Right lobe of liver (tissue), 6 donors: ENCODE measurements at regions not wholly inside any gene's neighbourhood (a gene's known extent, or its start where the extent isn't known, plus 50 kb on each side); places are given as distances from the start of the nearest gene placed in this dataset.

Experiments used
- ATAC-seq, 4 donors: fragments of 200-7000 bp; cut with Tn5 transposase; one replicate each; pipeline ENCODE4 v1.9.1; 2020; ENCODE audit warnings: mild to moderate bottlenecking in 4 of 4, moderate library complexity in 4 of 4
- DNase-seq, 3 donors: peaks; one replicate each; pipeline ENCODE4 v3.0.0-alpha.2; 2020
- H3K27ac ChIP-seq, 3 donors: fragments of 200-600 bp; one replicate each; pipeline ENCODE4 v1.8.0; 2022
- H3K27me3 ChIP-seq, 2 donors: fragments of 200-600 bp; one replicate each; pipeline ENCODE4 v1.8.0; 2022
- H3K36me3 ChIP-seq, 4 donors: fragments of 200-600 bp; sonication (generic) in 1 of 4; one replicate each; pipeline versions ENCODE4 v1.5.1 to v1.8.0; 2017 to 2022; ENCODE audit warnings: control low read depth in 1 of 4
- H3K4me1 ChIP-seq, 4 donors: fragments of 200-600 bp; sonication (generic) in 1 of 4; one replicate each; pipeline versions ENCODE4 v1.5.1 to v1.8.0; 2017 to 2022; ENCODE audit warnings: control low read depth in 1 of 4
- H3K4me3 ChIP-seq, 3 donors: fragments of 200-600 bp; one replicate each; pipeline ENCODE4 v1.8.0; 2022
- H3K9me3 ChIP-seq, 4 donors: fragments of 200-600 bp; sonication (generic) in 1 of 4; one replicate each; pipeline versions ENCODE4 v1.5.1 to v1.8.0; 2017 to 2022; ENCODE audit warnings: control low read depth in 1 of 4
- POLR2A ChIP-seq: fragments of 450-650 bp; IDR thresholded peaks from one replicate; pipeline ENCODE4 v1.6.1; 2017; ENCODE audit warnings: antibody characterized with exemption, mild to moderate bottlenecking
- WGBS: methylation state at CpG from one replicate; pipeline ENCODE4 v1.1.6; 2018; ENCODE audit warnings: low coverage, low lambda C conversion rate; ENCODE audit not compliant: insufficient coverage; ENCODE audit errors: missing lambda C conversion rate; 5-methylcytosine and 5-hydroxymethylcytosine counted together
- intact Hi-C, 2 donors: fragments of 100-400 bp; cut with DNase I; formaldehyde crosslinking; loops; one replicate each; pipeline versions ENCODE4 v1.11.2 to v1.14.1; 2022
- TF ChIP-seq, protein P1 (sequence below), 4 donors: fragments of 200-600 bp in 3 of 4; fragments of 450-650 bp in 1 of 4; IDR thresholded peaks; one replicate each; pipeline versions ENCODE4 v1.5.1 to v1.8.0; 2016 to 2022; ENCODE audit warnings: antibody characterized with exemption in 4 of 4, mild to moderate bottlenecking in 2 of 4
- donor health status: DM: no; HTN: yes; CAD: no.
- donor health status: DM: no; HTN: no; CAD: no.
- donor health status: DM: no; HTN: no; CAD: no.
- donor health status: DM: no; HTN: yes; CAD: no.
- donor health status: DM: no; HTN: yes; CAD: no.

- DNase-seq (no peak), ATAC-seq (no peak)
- Histone ChIP-seq H3K27ac (no peak overlapping the region), H3K4me3 (no peak overlapping the region), H3K9me3 (no peaks in the 10 kb centered on the region), H3K36me3 (no peaks in the 10 kb centered on the region), H3K4me1 (no peaks in the 10 kb centered on the region), H3K27me3 (no peaks in the 10 kb centered on the region)
- intact Hi-C loops = no loop called here
- WGBS = 55% methylated on average over 2 of the region's 2 CpGs
- TF ChIP-seq, protein P1, sequence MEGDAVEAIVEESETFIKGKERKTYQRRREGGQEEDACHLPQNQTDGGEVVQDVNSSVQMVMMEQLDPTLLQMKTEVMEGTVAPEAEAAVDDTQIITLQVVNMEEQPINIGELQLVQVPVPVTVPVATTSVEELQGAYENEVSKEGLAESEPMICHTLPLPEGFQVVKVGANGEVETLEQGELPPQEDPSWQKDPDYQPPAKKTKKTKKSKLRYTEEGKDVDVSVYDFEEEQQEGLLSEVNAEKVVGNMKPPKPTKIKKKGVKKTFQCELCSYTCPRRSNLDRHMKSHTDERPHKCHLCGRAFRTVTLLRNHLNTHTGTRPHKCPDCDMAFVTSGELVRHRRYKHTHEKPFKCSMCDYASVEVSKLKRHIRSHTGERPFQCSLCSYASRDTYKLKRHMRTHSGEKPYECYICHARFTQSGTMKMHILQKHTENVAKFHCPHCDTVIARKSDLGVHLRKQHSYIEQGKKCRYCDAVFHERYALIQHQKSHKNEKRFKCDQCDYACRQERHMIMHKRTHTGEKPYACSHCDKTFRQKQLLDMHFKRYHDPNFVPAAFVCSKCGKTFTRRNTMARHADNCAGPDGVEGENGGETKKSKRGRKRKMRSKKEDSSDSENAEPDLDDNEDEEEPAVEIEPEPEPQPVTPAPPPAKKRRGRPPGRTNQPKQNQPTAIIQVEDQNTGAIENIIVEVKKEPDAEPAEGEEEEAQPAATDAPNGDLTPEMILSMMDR (IDR thresholded peaks at IDR 0.05) = no peak
Observed at GRCh38 chr11:101292661-101293240, 163.1 kb upstream of the PGR start.

DNA sequence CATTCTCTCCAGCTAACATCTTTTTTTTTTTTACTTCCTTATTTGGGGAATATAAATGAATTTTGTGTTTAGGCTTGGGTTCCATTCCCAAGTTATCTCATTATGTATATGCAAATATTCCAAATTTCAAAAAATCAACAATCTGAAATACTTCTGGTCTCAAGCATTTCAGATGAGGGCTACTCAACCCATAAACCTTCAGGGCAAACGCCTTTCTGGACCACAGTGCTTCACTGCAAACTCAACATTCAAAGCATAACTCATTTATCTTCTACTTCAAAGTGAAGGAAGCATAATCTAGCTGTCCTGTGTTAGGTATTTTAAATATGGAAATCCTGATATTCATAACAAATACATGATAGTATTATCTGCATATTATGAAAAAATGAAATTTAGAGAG, 161.7 kb upstream of the PGR start:
- WGBS = 22% methylated on average over 1 of the region's 1 CpG
- no peaks in the 10 kb centered on the region for H3K9me3 ChIP-seq
- DNase-seq (no peak), ATAC-seq (no peak)
- no peaks in the 10 kb centered on the region for H3K4me1 ChIP-seq
- no peak overlapping the region for H3K27ac ChIP-seq
- no peaks in the 10 kb centered on the region for H3K36me3 ChIP-seq
- intact Hi-C loops = no loop called here
- TF ChIP-seq, protein P1 (IDR thresholded peaks at IDR 0.05) = no peak
- no peak for TF ChIP-seq POLR2A
- H3K4me3 ChIP-seq = no peak overlapping the region
- no peaks in the 10 kb centered on the region for H3K27me3 ChIP-seq

DNA sequence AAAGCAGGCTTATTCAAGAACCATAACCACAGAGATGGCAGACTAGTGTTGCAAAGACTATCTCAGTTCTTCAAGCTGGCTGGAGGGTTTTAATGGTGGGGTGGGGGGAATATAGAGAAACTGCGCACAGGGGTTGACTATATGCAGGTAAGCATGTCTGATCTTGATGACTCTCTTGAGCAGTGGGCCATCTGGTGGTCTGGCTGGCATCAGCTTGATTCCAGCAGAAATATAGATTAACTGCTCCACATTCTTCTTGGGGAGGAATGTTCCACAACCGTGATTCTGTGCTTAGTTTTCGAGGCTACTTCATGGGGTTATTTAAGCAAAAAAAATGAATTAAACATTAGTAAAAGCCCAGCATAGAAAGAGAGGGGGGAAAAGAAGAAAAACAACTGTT, 158.8 kb upstream of the PGR start:
- Histone ChIP-seq H3K4me3 (no peak overlapping the region), H3K36me3 (no peaks in the 10 kb centered on the region), H3K27me3 (no peaks in the 10 kb centered on the region), H3K9me3 (no peaks in the 10 kb centered on the region), H3K4me1 (no peaks in the 10 kb centered on the region), H3K27ac (no peak overlapping the region)
- ATAC-seq (peak in 3 of 4 donors; percentile 14 to 52 (median 35)), DNase-seq (no peak)
- intact Hi-C loops = no loop called here
- no peak for TF ChIP-seq POLR2A
- TF ChIP-seq, protein P1 (IDR thresholded peaks at IDR 0.05) = peak in 2 of 4 donors; percentile 20 to 27
- 46% methylated on average over 3 of the region's 3 CpGs for WGBS

- WGBS = 57% methylated on average over 1 of the region's 1 CpG
Observed at GRCh38 chr11:101279728-101280127, 150.1 kb upstream of the PGR start.

More at GRCh38 chr11:101279728-101280127, 150.1 kb upstream of the PGR start:
- no peak overlapping the region for H3K4me3 ChIP-seq
- no peaks in the 10 kb centered on the region for H3K9me3 ChIP-seq
- intact Hi-C loops = no loop called here
- ATAC-seq (no peak), DNase-seq (no peak)
- H3K27ac ChIP-seq = no peak overlapping the region
- no peaks in the 10 kb centered on the region for H3K36me3 ChIP-seq
- no peaks in the 10 kb centered on the region for H3K4me1 ChIP-seq
- TF ChIP-seq POLR2A = no peak
- TF ChIP-seq, protein P1 (IDR thresholded peaks at IDR 0.05) = no peak
- H3K27me3 ChIP-seq = no peaks in the 10 kb centered on the region
